ENCODE measurements at regions not wholly inside any gene's neighbourhood (a gene's known extent, or its start where the extent isn't known, plus 50 kb on each side); places are given as distances from the start of the nearest gene placed in this dataset.

DNA sequence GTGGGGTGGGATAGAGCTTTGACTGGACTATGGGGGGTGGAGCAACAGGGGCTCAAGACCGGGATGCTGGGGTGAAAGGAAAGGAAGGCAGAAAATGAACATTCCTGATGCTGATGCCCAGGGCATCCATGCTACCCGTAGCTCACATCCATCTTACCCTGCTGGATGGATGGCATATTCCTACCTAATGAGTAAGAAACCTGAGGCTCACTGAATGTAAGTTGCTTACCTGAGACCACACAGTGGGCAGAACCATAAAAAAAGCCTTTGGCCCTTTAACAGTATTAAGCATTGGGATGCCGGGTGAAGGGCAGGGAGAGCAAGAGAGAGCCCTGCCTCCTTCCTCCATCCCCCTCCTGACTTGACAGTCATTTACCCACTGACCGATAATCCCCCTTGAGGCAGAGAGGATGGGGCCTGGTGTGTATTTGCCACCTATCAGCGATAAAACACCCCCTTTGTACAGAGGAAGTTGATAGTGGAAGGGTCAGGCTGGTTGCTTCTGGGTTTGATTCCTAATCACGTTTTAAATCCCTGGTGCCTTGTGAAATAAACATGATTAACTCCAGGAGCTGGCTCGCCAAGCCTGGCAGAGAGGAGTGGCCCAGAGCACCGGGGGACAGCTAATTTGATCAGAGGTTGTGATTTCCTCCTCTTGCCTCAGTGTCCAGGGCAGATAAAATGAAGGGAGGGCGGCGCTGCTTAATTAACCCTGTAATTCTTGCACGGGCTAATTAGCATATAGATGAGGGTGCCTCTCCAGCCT, 105.9 kb upstream of the HS6ST1 start:
- TF ChIP-seq, protein P1, sequence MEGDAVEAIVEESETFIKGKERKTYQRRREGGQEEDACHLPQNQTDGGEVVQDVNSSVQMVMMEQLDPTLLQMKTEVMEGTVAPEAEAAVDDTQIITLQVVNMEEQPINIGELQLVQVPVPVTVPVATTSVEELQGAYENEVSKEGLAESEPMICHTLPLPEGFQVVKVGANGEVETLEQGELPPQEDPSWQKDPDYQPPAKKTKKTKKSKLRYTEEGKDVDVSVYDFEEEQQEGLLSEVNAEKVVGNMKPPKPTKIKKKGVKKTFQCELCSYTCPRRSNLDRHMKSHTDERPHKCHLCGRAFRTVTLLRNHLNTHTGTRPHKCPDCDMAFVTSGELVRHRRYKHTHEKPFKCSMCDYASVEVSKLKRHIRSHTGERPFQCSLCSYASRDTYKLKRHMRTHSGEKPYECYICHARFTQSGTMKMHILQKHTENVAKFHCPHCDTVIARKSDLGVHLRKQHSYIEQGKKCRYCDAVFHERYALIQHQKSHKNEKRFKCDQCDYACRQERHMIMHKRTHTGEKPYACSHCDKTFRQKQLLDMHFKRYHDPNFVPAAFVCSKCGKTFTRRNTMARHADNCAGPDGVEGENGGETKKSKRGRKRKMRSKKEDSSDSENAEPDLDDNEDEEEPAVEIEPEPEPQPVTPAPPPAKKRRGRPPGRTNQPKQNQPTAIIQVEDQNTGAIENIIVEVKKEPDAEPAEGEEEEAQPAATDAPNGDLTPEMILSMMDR (conservative IDR thresholded peaks at IDR 0.05; ENCODE audit: low read length): no peak
- DNase-seq (ENCODE audit: low read depth): peak; percentile 45
- H3K4me3 ChIP-seq (ENCODE audit: low read length): no peak overlapping the region

DNA sequence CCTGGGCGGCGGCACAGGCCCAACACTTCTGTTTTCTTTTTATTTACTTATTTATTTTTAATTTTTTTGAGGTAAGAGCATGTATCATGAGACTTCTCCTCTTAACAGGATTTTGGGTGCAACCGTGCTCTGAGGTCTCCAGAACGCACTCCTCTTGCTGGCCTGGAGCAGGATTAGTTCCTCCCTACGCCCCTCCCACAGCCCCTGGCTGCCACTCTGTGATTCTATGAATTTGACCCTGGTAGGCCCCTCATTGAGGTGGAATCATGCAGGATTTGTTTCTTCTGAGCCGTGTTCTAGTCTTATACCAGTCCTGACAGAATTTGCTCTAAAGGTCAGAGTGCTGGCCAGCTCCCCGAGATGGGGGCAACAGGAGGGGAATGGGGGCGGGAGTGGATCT, 106.5 kb upstream of the HS6ST1 start:
- TF ChIP-seq, protein P1 (conservative IDR thresholded peaks at IDR 0.05; ENCODE audit: low read length): no peak
- no peak overlapping the region for H3K4me3 ChIP-seq (ENCODE audit: low read length)
- no peak for DNase-seq (ENCODE audit: low read depth)

DNA sequence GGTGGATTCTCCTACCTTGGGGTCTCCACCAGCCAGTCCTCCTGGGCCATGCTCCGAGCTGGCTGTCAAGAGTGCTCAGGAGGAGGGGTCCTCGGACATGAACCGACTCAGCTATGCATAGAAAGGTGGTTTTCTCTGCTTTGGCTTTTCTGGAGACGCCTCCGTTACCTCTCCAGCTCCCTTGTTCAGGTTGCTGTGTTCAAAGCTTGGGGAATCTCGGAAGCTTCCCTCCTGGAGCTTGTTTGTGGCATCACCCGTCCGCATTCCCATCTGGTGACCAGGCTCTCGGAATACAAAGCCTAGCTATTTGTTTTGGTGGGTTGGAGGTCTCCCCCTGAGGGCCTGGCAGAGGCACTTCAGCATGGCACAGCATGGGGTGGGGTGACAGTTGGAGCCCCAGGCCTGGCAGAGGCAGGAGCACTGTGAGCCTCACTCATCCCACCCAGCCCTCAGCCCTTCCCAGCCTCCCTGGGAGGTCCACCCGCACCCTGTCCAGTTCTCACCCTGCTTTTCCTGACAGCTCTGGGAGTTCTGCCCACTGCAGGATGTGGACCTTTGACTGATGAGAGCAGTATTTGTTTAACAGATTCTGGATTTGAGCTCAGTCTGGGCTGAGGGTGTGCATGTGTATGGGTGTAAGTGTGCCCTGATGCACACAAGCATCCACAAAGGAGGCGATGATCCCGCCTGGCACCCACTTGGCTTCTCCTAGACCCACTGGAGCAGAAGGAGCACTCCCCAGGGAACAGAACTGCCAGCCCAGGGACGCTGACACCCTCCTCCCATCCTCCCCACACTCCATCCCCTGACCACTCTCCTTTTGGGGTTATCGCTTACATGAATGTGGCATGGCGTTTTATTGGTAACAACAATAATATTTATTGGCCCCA, 107.3 kb upstream of the HS6ST1 start:
- H3K4me3 ChIP-seq (ENCODE audit: low read length): no peak overlapping the region
- TF ChIP-seq, protein P1 (conservative IDR thresholded peaks at IDR 0.05; ENCODE audit: low read length): no peak
- DNase-seq (ENCODE audit: low read depth): peak; percentile 28

DNA sequence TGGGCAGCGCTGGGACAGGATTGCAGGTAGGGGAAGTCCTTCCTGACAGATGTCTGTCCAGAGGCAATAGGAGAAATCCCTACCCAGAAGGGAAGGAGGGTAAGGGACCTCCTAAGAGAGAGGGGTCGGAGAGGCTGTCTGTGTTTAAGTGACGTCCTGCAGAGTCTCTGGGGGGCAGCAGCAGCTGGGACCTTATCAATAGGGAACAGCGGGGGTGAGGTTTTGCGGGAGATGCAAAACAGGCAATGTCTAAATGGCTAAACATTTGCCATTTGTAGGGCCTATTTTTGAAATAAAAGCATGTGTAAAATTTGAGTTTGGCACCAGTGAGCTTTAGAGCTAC, 108.7 kb upstream of the HS6ST1 start:
- TF ChIP-seq, protein P1 (conservative IDR thresholded peaks at IDR 0.05; ENCODE audit: low read length): no peak
- no peak overlapping the region for H3K4me3 ChIP-seq (ENCODE audit: low read length)
- DNase-seq (ENCODE audit: low read depth): no peak

DNA sequence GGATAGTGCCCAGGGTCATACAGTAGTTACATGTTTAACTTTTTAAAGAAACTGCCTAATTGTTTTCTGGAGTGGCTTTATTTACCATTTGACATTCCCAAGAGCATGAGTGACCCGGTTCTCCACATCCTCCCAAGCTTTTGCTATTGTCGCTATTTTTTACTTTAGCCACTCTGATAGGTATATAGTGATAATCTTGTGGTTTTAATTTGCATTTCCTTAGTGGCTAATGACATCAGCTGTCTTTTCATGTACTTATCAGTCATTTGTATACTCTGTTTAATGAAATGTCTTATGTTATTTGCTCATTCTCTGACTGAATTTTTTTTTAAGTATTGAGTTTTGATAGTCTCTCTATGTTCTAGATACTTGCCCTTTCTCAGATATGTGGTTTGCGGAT, 109.7 kb upstream of the HS6ST1 start:
- no peak overlapping the region for H3K4me3 ChIP-seq (ENCODE audit: low read length)
- TF ChIP-seq, protein P1 (conservative IDR thresholded peaks at IDR 0.05; ENCODE audit: low read length): no peak
- DNase-seq (ENCODE audit: low read depth): no peak

DNA sequence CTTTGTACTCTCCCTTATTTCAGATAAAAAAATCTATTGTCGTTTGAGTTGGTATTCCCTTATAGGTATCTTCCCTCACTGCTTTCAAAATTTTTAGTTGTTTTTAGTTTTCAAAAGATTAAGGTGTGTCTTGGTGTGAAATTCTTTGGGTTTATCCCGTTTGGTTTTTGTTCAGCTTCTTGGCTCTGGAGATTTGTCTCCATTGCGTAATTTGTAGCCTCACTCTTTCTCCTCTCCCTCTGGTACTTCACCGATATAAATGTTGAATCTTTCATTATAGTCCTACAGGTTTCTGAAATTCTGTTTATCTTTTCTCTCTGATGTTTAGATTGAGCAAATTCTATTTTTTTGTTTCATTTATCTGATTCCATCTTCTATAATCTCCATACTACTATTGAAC, 113.8 kb upstream of the HS6ST1 start:
- TF ChIP-seq, protein P1 (conservative IDR thresholded peaks at IDR 0.05; ENCODE audit: low read length): no peak
- DNase-seq (ENCODE audit: low read depth): no peak
- no peak overlapping the region for H3K4me3 ChIP-seq (ENCODE audit: low read length)

All from AG10803 (cell line).